DMS114 treated with DMSO at 0.1 percent for 48 hours (cell line): ENCODE measurements at regions not wholly inside any gene's neighbourhood (a gene's known extent, or its start where the extent isn't known, plus 50 kb on each side); places are given as distances from the start of the nearest gene placed in this dataset.

Source experiments
- DNase-seq: peaks from one replicate; lab custom pipeline; 2025; ENCODE audit not compliant: unreplicated experiment; lab: John Stamatoyannopoulos, UW

DNA sequence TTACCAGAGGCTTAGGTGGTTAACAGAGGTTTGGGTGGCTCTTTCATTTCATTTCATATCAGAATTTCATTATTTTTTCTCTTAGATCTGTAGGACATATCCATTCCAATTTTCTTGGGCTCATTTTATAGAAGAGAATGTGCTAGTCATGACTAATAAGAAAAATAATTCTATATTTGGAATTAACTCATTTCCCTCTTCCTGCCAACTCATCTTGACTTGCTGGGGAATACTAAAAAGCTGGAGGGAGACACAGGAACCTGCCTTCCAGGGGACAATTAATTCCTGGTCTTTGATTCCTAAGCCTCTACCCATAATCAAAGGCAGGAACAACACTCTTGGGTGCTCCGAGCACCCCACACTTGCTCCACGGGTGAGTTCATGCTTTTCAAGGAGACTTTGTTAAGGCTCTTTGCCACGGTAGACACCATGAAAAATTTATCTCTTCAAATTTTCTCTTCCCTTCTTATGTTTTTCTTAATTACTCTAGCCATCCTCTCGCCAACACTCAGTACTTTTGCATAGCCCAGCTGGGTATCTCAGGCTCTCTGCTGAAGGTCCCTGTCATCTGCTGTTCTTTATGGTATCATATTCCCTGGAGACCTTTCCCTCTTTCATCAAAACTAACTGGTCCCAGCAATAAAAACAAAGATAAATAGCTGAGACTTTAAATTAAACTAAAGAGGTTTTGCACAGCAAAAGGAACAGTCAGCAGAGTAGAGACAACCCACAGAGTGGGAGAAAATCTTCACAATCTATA lies 273.9 kb downstream of the NPR3 start:
- no peak for DNase-seq

DNA sequence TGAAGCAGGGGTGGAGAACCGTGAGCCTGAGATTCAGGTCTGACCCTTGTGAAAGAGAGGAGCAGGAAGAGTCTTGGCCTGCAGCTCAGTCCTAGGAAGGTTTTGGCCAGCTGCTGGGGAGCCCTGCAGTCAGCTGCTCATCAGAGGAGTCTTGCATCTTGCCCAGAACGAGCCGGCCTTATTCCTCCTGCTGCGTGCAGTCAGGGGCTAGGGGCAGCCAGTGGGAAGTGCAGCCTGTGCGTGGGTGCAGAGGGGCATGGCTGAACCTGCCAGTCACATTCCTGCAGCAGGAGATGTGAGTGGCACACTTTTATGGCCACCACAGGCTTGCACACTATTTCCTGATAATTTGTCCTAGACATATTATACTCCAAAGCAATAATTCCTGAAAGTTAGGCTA lies 278.7 kb downstream of the NPR3 start:
- no peak for DNase-seq

DNA sequence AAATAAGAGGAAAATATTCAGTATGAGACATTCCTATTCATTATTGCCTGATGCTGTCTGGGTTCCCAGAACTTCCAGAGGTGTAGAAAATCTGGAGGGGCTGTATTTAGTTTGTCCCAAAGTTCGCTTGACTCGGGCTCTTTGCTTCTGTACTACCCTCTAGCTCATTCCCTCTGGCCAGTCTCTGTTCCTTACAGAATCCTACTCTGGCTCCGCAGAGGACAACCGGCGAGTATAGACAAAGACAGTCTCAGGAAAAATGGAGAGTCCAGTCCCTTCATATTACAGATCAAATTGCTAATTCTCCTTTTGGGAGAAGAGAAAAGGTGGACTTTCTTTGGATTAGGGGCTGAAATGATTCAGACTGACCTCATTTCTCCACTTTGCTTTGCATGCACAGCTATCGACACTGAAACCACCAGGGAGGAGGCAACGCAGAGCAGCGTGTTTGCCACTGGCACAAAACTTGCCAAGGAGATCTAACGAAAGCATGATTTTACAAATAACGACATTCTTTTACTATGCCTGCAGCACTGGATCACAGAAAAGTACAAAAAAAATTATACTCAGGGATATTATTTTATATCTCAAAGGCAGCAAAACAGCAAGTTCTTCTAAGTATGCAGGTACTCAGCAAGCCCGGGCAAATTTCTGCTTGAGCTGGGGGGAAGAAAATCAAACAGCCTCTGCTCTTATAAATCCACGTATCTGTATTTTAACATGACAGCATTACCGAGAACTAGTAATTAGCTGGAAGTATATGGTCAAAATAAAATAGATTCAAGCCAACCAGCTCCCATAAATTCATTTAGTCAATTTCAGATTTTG lies 279.7 kb downstream of the NPR3 start:
- no peak for DNase-seq

DNA sequence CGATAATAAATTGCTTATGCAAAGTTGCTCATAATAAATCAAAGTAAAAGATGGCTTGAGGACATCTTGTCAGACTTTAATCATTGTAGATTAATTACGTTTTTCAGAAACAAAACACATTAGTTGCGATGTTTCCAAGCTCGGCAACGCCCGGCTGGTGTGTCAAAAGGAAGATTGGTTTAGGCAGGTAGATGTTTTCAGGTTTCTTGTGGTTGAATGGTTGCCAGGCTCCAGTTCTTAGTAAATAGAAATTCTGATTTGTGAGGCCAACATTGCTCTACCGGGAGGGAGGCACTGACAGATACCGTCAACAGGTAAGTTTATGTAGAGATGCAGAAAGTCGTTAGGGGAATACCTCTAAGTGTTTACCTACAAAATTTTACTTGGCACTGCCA lies 280.3 kb downstream of the NPR3 start:
- DNase-seq, result no peak

DNA sequence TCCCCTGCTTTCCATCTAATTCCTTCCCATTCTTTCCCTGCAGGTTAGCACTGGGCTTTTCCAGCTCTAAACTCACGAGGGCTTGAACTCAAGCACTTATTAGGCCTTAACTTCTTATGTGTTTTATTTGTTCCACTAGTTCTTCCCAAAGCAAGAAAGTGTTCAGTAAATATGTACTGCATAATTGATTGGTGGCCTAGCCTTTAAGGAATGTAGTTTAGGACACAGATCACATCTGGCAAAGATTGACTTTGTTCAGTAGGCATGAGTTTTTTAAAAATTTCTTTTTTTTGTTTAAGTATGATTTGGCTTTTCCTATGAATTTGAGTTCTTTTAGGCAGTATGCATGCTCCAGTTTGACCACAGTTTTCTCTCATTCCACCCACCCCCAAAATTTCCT lies 285.2 kb downstream of the NPR3 start:
- no peak for DNase-seq

DNA sequence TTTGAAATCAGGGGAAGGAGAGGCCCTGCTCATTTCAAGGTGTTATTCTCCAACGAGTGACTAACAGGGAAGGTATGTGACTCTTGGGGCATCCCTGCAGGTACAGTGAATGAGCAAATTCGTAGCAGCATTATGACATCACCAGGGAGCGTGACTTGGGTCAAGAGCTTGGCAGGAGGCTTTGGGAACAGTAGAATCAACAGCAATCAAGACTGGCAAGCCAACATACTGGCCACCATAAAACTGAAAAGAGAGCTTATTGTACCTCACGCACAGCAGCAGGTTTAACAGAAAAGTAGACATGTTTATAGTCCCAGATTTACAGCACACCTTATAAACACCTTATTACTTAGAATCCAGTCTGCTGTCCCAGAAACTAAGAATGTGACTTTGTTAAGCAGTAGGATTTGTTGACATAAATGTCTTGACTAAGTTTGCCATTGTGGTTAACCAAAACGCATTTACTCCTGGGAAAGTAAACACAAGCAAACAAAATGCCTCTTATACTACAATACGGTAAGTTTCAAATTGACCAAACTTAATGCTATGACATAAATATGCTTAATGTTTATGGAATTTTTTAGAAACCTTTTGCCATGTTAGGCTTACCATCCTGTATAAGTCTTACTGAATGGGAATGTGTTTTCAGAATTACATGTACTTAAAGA lies 297.8 kb downstream of the NPR3 start:
- no peak for DNase-seq

DNA sequence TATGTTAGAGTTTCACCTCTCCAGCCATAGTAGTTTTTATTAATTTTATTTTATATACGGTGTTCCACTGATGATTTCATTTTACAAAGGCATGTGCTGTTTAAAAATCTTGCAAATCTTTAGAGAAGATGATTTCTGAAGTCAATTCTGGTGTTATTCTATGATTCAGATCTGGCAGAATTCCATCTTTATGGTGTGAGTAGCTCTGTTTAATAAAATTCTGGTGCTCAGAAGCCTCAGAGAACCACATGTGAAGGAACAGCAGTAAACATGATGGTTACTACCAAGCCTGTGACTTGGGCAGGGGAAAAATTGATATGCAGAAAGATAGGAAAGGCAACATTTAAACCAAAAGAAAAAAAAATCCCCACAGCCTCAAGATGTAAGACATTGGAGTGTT lies 299.7 kb downstream of the NPR3 start:
- DNase-seq, result no peak

DNA sequence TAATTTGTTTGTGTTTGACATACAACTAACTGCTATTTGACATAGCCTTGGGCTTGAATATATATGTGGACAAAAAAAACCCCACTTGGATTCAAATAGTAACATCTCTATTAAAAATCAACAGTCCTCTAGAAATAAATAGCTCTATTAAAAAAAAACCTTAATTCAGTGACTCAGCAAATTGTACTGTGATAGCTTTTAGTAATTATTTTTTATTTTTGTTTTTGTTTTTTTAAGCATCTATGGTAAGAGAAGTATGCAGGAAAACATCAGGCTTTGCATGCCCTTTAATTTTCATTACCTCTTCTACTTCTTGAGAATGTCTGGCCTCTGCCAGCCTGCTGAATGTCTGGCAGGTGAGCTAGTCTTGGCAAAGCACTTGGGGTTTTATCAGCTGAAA lies 300.7 kb downstream of the NPR3 start:
- no peak for DNase-seq

DNA sequence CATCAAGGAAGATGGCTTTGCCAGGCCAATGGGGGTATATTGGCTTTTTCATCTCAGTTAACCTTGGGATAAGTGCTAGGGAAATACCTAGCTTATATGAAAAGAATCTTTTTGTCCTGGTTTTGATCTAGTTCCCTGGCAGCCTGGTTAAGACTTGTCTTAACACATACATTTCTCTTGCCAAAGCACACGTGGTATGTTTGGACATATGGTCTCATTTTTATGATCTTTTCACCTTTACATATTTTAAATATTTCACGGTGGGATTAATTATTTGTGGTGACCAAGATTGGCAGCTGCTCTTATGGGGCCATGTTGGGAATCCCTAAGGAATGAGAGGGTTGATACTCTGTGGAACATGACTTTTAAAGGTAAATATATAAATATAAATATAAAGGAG lies 312.5 kb downstream of the NPR3 start:
- no peak for DNase-seq

DNA sequence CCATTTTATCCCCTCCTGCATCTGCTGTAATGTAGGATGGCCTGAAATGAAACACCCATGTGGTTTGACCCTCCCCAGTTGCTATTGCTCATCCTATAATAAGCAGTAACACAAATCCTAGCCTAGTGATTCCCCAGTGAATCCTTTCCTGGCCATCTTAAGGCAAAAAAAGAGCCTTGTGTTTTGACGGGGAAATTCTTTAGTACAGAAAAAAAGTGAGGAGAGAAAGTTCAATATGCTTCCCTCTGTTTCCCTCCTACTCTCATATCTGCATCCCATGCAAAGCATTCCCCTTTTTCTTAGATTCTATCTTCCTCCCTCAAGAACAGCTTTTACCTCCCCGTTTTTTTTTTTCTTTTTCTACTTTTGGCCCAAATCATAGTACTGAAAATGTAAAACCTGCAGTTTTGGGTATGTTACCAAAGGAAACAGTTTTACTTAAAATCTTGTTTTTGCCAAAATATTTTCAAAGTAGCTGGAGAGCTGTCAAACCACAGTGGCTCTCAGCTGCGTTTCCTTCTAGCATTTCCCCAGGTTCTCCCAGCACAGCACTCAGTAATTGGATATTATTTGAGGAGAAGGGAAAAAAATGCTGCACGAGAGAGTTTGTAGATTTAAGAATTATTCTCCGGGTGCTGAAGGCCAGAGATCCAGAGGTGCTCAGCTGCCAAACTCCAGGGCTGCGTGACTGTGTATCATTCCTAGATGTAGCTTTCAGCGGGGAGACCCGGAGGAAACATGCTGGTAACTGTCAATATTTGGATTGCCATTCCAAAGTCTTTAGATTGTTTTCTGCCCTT lies 321.4 kb downstream of the NPR3 start:
- DNase-seq, result no peak

DNA sequence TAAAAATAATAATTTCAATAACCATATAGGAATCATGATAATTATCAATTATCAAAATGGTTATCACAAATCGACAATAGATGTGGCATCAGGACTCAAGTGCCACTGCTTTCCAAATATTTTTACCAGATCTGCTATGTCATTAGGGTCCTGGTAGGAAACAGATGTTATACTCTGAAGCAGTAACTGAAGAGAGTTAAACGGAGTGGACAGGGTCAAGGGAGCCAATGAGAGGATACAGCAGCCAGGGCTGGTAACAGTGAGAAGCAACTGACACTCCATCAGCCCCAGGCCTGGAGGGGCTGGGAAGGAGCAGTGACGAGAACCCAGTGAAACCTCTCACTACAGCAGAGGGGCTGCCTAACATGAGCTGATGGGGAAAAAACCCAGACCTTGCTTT lies 322.4 kb downstream of the NPR3 start:
- no peak for DNase-seq

DNA sequence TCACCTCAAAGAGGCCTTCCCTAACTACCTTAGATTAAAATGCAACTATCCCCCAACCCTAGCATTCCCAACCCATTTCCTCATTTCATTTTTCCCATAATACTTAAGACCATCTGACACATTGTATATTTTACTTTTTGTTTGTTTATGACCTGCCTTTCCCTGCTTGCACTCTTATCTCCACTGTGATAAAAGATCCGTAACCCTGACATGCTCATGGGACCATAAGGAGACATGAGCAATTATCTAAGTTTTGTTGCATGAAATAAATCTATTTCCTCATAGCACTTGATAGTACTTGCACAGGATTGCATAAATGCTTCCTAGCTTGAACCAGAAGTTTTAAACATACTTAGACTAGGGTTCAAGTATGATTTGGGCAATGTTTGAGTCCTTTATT lies 323.7 kb downstream of the NPR3 start:
- DNase-seq, result no peak

DNA sequence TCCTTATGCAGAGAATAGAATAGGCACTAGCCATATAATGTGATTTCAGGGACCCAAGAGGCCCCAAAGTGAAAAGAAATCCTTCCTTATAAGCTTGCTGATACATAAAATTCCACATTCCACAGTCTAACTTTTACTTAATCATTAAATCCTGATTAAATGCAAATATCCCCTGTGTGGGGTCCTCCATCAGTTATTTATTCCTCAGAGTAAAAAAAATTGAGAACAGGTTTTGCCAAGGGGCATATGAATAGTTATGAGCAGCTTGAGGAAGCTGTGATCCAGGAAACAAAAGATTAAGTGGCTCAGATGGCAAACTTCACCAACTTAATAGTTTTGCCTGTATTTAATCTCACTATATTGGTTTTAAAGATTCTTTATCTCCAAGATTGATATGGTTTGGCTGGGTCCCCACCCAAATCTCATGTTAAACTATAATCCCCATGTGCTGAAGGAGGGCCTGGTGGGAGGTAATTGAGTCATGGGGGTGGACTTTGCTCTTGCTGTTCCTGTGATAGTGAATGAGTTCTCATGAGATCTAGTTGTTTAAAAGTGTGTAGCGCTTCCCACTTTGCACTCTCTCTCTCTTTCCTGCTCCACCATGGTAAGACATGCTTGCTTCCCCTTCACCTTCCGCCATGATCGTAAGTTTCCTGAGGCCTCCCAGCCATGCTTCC lies 324.9 kb downstream of the NPR3 start:
- DNase-seq, result no peak

DNA sequence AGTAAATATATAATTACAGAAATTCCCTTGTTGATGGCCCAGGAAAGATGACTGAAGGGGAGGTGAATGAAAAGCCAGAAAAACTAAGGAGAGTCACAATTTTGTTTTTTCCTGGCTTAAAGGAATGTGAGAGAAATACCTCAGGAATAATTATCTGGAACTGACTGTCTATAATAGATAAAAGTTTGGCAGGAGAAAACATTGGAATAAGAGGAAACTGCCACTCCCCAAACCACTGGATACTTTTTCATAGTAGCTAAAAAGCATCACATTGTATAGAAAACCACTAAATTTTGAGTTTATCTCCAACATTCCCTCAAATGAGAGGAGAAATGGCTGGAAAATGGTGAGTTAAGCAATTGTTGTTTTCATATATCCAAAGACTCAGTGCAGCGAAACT lies 326.0 kb downstream of the NPR3 start:
- DNase-seq, result no peak

DNA sequence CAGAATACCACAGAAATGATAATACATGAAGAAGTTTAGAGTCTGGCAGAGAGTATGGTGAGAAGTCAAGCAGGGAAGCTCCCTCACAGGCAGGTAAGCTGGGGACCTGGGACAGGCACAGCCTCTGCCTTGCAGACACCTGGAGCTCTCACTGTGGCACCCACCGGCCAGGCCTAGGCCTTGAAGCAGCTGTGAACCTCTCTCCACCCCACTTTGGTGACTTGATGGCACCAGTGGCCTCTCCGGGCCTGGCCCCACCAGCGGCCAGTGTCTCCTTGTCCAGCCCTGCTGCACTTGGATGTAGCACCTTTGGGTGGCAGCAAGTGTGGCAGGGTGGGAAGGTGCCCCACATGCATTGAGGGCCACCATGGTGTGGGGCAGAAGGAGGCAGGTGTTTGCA lies 330.5 kb downstream of the NPR3 start:
- DNase-seq, result no peak

DNA sequence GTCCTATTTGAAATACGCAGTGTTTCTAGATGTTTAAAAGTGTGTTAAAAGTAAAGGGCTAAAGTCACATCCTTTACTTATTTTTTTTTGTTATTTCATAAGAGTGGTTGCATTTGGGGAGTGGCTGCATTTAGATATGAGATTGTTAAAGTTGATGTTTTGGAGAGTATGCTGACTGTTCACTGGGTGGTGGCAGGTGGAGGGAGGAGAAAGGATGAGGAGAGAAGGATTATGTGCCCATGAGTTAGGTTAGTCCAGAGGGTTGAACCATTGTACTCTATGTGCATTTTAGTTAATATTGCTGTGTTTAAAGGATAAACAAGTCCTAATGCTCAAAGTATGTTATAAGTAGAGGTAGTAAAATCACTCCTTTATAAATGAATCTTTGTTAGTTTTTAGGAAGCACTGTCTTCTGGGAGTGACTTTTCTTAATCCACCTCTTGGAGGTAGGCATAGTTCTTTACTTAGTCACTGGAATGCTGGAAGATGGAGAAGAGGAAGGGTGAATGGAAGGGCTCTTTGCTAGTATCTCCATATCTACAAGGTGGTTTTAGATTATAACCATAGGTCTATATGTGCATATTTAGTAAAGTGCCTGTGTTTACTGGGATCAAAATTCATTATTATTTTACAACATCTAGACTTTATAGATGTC lies 332.3 kb downstream of the NPR3 start:
- no peak for DNase-seq

DNA sequence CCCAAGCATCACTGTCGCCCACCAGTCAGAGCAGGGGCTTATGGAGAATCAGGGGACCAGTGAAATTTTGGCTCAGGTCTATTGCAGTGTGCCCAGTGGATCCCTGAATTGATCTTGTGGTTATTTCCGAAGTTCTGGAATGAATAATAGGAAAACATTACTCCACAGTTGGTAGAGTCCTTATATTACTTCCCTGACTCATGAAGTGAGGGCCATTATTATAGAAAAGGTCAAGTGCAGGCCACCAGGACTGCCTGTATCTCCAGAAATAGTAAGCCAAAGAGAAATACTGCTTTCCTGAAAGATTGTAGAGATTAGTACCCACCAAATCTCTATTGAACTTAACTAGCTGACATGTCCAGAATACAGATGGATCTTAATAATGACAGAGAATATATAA lies 335.0 kb downstream of the NPR3 start:
- no peak for DNase-seq

DNA sequence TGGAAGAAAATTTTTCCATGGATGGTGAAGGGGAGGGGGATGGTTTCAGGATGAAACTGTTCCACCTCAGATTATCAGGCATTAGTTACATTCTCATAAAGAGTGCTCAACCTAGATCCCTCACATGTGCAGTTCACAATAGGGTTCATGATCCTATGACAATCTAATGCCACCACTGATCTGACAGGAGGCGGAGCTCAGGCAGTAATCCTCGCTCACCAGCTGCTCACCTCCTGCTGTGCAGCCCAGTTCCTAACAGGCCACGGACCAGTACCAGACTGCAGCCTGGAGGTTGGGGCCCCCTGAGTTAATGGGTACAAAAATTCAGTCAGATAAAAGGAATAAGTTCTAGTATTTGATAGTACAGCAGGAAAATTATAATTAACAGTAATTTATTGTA lies 337.2 kb downstream of the NPR3 start:
- no peak for DNase-seq

DNA sequence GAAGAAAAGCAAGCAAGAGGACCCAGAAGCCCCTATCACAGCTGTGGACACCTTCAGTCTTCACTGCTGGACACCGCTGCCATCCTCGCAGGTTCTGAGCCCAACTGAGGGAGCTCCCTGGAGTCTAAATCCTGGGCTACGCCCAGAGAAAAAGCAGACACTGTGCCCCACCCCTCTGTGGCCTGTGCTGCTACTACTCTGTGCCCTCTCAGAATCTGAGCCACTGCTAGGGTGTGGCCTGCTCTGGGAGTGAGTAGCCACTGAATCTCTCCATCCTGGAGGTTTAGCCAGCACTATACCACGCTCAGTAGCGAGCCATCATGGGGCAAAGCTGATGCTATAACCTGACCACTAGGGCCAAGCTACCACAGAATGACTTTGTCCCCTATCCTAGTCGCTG lies 338.2 kb downstream of the NPR3 start:
- DNase-seq, result no peak

DNA sequence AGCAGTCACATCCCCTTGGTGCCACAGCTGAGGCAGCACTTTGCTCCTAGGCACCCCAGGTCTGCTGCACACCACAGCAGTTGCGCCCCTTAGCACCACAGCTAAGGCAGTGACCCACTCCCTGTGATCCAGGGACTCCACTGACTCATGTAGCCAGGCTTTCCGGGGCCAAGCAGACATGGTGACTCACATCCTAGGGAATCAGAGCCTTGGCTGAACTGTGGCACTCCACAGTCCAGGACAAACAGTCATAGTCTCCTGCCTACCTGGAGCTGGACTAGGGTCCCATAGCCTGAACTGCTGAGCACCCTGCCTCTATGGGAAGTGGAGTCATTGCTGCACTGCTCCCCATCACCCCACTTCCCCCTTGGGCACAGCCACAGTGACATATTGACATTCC lies 338.7 kb downstream of the NPR3 start:
- no peak for DNase-seq
